HG02943 (cell line): ENCODE measurements at regions not wholly inside any gene's neighbourhood (a gene's known extent, or its start where the extent isn't known, plus 50 kb on each side); places are given as distances from the start of the nearest gene placed in this dataset.
"Not testable (repeated sequence)": the region's sequence is repeated elsewhere in the genome, so short reads cannot be mapped to it uniquely, and the experiment has no call there.

Source experiments
- ATAC-seq: cut with Tn5 transposase; IDR thresholded peaks from one replicate; pipeline ENCODE4 v1.9.1; 2021; ENCODE audit warnings: mild to moderate bottlenecking, low read depth, moderate library complexity; ENCODE audit not compliant: unreplicated experiment

DNA sequence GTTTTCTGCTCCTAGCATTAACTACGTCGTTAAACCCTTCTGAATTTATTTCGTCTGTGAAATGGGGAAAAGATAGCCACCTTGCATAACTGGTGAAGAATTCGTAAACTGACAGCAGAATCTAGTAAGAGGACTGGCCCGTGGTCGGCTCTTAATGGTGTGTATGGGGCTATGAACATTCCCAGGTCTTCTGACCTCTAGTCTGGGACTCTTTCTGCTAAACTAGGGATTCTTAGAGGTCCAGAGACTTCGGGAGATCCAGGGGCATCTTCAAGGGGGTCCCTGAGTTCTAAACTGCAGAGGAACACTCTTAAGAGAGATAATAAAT is 231.1 kb upstream of the SERP2 start:
- ATAC-seq: no peak

DNA sequence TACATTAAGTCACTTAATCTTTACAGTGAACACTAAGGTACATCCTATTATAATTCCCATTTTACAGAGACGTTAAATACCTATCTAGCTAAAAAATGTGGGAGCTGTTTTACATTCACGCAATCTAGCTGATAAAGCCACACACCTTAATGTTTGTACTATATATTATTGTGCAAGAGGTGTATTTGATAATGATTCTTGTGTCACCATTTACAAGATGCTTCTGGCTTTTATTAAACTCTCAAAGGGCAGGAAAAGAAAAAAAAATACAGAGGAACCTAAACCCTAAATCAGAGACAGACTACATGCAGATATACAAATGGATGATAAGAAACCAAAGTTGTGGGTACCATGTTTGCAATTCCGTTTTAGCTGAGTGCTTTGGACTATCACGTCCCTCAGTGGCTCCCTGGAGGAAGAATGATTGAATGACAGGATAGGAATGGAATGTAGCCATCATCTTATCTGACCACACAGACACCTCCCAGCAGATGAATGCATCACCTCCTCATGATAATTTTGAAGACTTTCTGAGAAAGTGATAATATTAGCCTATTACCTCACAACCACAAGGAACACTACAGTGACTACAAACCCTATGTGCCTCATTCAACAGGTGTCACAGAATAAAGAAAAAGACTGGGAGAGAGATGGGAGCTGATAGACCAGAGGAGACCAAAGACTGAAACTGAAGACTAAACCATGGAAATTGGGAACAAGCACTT is 230.5 kb upstream of the SERP2 start:
- ATAC-seq: no peak

DNA sequence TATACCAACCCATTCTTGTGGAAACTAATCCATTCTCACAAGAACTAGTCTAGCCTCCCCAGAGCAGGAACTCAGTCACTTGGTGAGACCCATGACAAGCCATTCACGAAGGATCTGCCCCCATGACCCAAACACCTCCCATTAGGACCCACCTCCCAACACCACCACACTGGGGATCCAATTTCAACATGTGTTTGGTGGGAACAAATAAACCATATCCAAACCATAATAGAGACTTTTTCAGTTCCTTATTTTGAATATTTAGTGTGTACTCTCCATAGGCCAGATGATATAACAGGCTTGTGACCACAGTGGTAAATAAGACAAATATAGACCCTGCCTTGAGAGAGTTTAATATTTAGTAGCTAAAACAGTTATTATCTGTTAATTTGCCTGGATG is 227.5 kb upstream of the SERP2 start:
- ATAC-seq: no peak

- no peak for ATAC-seq
Measured at GRCh38 chr13:44147233-44147632, 226.4 kb upstream of the SERP2 start.

DNA sequence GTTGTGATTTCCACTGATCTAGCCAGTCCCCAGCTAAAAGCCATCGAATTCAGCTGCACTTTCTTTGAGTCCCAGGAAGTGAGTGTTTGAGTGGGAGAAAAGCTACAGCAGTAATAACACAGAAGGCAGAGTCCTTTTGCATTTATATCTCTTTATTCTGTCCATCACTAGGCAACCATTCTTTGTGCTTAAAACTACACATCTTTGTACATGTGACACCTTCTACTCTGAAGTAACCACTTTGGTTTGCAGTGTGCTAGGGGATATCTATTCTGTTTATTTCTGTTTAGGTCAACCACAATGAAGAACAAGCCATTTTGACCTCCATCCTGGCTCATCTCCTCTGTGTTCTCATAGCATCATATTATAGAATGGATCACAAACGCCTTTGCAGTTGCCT is 226.0 kb upstream of the SERP2 start:
- no peak for ATAC-seq

- ATAC-seq: no peak
Measured at GRCh38 chr13:44148159-44148914, 225.3 kb upstream of the SERP2 start.

DNA sequence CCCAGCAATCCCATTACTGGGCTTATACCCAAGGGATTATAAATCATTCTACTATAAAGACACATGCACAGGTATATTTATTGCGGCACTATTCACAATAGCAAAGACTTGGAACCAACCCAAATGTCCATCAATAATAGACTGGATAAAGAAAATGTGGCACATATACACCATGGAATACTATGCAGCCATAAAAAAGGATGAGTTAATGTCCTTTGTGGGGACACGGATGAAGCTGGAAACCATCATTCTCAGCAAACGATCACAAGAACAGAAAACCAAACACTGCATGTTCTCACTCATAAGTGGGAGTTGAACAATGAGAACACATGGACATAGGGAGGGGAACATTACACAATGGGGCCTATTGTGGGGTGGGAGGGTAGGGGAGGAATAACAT is 224.4 kb upstream of the SERP2 start:
- ATAC-seq: not testable (repeated sequence)

GRCh38 chr13:44149821-44150220 is 223.8 kb upstream of the SERP2 start:
- ATAC-seq: no peak

DNA sequence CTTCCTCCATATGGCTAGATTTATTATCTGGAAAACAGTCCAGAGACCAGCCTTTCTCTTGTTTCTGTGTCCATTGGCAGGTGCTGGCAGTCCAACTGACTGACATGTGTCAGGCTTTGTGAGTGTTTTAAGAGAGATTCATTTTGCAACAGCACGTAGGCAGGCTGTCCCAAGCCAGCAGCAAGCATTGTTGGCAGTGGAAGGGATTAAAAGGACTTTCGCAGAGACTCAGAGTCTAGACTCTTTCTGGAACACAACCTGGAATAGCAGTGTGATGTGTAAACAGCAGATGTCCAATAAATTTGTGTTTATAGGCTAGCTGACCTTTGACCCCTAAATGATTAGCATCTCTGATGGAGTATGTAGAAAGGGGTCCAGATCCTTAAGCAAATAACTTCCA is 222.2 kb upstream of the SERP2 start:
- ATAC-seq: no peak

- ATAC-seq: no peak
Measured at GRCh38 chr13:44153496-44153895, 220.1 kb upstream of the SERP2 start.

DNA sequence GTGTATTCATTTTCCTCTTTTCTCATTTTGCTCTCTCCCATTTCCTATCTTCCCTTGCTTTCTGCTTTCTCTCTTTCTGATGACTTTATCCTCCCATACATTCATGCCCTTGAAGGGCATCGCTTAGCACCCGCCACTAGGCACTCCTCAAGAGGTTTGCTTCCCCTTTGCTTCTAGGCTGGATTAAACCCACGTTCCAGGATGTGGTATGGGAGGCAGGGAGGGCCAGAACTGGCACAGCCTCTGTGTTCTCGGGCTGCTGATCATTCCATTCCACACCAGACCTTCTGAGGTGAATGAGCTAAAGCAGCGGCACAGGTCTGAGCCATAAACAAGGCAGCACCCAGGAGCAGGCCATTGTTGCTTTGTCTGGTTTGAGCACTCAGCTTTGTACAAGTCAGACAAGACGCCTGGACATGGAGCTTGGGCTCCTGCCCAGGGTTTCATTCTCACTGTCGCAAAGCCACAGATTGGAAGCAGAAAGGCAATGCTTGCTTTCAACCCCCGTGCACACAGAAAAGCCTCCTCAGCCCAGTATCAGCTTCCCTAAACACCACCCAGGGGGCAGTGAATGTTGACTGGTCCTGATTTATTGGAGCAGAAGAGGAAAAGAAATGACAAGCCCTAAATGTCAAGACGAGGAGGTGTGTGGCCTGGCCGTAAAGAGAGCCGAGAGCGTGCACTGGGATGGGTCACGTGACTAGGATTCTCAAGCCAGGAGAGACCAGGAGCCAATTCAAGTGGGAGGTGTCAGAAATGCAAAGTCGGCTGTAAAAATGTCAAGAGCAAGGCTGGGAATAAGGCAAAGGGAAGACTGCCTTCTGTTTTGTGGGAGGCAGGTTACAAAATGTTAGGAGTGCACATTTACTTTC is 218.0 kb upstream of the SERP2 start:
- no peak for ATAC-seq

- ATAC-seq: no peak
Measured at GRCh38 chr13:44156294-44156658, 217.3 kb upstream of the SERP2 start.

GRCh38 chr13:44157606-44158005 is 216.0 kb upstream of the SERP2 start:
- ATAC-seq: no peak

DNA sequence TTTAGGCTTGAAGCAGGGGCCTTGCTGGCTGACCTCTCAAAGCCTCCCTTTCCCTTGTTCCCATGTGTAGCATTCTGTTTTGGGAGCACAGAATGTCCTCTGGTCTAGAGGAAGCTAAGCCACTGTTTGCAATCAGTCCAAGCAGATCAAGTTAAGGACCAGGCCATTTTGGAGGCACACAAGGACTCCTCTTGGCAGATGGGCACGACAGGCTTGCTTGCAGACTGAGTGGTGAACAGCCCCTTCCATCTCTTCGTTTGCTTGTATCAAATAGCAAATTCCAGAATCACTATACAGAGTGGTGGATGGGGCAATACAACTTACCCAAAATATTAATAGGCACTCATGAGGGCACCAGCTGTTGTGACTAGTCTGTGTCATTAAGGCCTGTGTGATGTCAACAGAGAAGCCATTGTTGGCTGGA is 215.5 kb upstream of the SERP2 start:
- no peak for ATAC-seq

GRCh38 chr13:44158881-44159632 is 214.6 kb upstream of the SERP2 start:
- no peak for ATAC-seq

- ATAC-seq: no peak
Measured at GRCh38 chr13:44159633-44160279, 213.9 kb upstream of the SERP2 start.

- ATAC-seq: no peak
Measured at GRCh38 chr13:44160591-44161191, 212.9 kb upstream of the SERP2 start.

DNA sequence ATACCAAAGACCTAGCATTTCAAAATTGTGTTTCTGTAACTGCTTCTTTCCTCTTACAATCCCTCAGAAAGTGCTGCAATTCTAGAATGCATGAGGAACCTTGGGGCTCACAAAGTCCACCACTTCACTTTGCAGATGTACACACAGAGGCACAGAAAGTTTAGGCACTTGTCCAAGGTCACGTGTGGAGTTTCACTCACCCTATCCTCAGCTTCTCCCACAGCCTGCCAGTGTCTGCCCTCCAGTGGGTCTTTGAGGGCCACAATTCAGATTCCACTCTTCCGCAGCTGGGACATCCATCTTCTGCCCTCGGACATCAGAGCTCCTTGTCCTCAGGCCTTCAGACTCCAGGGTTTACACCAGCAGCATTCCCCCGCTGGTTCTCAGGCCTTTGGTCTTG is 210.5 kb upstream of the SERP2 start:
- no peak for ATAC-seq

GRCh38 chr13:44165221-44165888 is 208.3 kb upstream of the SERP2 start:
- no peak for ATAC-seq
